ENCODE measurements at regions not wholly inside any gene's neighbourhood (a gene's known extent, or its start where the extent isn't known, plus 50 kb on each side); places are given as distances from the start of the nearest gene placed in this dataset.

GRCh38 chr1:59085101-59085500 is 211.8 kb upstream of the FGGY start:
- Histone ChIP-seq H3K36me3 (ENCODE audit: control insufficient read depth in 1 of 2, insufficient read depth in 2 of 2, low read length in 2 of 2) (no peaks in the 10 kb centered on the region), H3K27ac (ENCODE audit: low read length) (no peak overlapping the region), H3K27me3 (ENCODE audit: low read depth, low read length) (no peaks in the 10 kb centered on the region), H3K4me1 (ENCODE audit: control insufficient read depth in 1 of 2, insufficient read depth in 2 of 2, low read length in 2 of 2) (no peaks in the 10 kb centered on the region), H3K4me3 (ENCODE audit: low read depth in 1 of 2, low read length in 2 of 2) (no peak overlapping the region), H3K9me3 (ENCODE audit: control insufficient read depth in 1 of 2, low read length in 2 of 2) (peaks cover 4 to 5% of the 10 kb centered on the region in 2 donors)

GRCh38 chr1:59089036-59089798 is 207.7 kb upstream of the FGGY start:
- Histone ChIP-seq H3K9me3 (ENCODE audit: control insufficient read depth in 1 of 2, low read length in 2 of 2) (peaks cover 4 to 5% of the 10 kb centered on the region in 2 donors), H3K4me1 (ENCODE audit: control insufficient read depth in 1 of 2, insufficient read depth in 2 of 2, low read length in 2 of 2) (no peaks in the 10 kb centered on the region), H3K36me3 (ENCODE audit: control insufficient read depth in 1 of 2, insufficient read depth in 2 of 2, low read length in 2 of 2) (no peaks in the 10 kb centered on the region), H3K4me3 (ENCODE audit: low read depth in 1 of 2, low read length in 2 of 2) (no peak overlapping the region), H3K27ac (ENCODE audit: low read length) (no peak overlapping the region), H3K27me3 (ENCODE audit: low read depth, low read length) (no peaks in the 10 kb centered on the region)

GRCh38 chr1:59089922-59090457 is 206.9 kb upstream of the FGGY start:
- Histone ChIP-seq H3K4me1 (ENCODE audit: control insufficient read depth in 1 of 2, insufficient read depth in 2 of 2, low read length in 2 of 2) (no peaks in the 10 kb centered on the region), H3K36me3 (ENCODE audit: control insufficient read depth in 1 of 2, insufficient read depth in 2 of 2, low read length in 2 of 2) (no peaks in the 10 kb centered on the region), H3K27me3 (ENCODE audit: low read depth, low read length) (no peaks in the 10 kb centered on the region), H3K27ac (ENCODE audit: low read length) (no peak overlapping the region), H3K9me3 (ENCODE audit: control insufficient read depth in 1 of 2, low read length in 2 of 2) (peaks cover 4 to 5% of the 10 kb centered on the region in 2 donors), H3K4me3 (ENCODE audit: low read depth in 1 of 2, low read length in 2 of 2) (no peak overlapping the region)

GRCh38 chr1:59092126-59092525 is 204.8 kb upstream of the FGGY start:
- Histone ChIP-seq H3K27ac (ENCODE audit: low read length) (no peak overlapping the region), H3K9me3 (ENCODE audit: control insufficient read depth in 1 of 2, low read length in 2 of 2) (peaks cover 4 to 5% of the 10 kb centered on the region in 2 donors), H3K27me3 (ENCODE audit: low read depth, low read length) (no peaks in the 10 kb centered on the region), H3K4me3 (ENCODE audit: low read depth in 1 of 2, low read length in 2 of 2) (no peak overlapping the region), H3K4me1 (ENCODE audit: control insufficient read depth in 1 of 2, insufficient read depth in 2 of 2, low read length in 2 of 2) (no peaks in the 10 kb centered on the region), H3K36me3 (ENCODE audit: control insufficient read depth in 1 of 2, insufficient read depth in 2 of 2, low read length in 2 of 2) (no peaks in the 10 kb centered on the region)

DNA sequence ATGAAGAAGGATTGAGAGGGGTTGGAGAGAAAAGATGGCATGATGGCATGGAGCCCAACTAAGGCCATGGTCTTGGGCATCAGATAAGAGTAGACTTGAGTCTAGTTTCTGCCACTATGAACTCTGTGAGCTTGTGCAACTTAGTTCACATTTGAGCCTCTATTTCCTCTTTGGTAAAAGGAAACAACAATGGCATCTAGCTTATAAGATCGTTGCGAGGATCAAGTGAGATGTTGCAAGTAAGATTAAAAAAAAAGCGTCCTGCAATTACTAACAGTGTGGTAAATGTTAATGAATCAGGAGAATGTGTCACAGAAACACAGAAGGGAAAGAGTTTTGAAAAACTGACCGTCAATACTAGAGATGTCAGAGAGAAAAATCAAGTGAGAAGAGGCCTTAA is 202.9 kb upstream of the FGGY start:
- no peak overlapping the region for H3K4me3 ChIP-seq (ENCODE audit: low read depth in 1 of 2, low read length in 2 of 2)
- peaks cover 0 to 5% of the 10 kb centered on the region in 2 donors for H3K9me3 ChIP-seq (ENCODE audit: control insufficient read depth in 1 of 2, low read length in 2 of 2)
- no peak overlapping the region for H3K27ac ChIP-seq (ENCODE audit: low read length)
- H3K27me3 ChIP-seq (ENCODE audit: low read depth, low read length) = no peaks in the 10 kb centered on the region
- no peaks in the 10 kb centered on the region for H3K36me3 ChIP-seq (ENCODE audit: control insufficient read depth in 1 of 2, insufficient read depth in 2 of 2, low read length in 2 of 2)
- no peaks in the 10 kb centered on the region for H3K4me1 ChIP-seq (ENCODE audit: control insufficient read depth in 1 of 2, insufficient read depth in 2 of 2, low read length in 2 of 2)

DNA sequence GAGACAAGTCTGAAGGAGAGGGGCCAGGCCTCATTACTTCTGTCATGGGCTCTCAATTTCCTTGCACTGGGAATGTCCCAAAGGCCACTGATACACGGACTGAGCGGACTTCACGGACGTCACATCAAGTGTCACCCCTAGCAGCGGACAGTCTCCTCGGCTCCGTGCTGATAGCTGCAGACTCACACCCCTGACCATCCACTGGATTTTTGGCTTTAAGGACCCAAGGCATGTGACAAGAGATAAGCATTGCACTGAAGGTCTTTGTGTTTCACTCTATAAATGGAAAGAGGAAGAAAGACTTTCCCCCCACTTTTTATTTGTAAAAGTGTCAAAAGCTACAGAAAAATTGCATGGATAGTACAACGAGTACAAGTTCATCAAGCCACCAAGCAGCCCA is 200.4 kb upstream of the FGGY start:
- Histone ChIP-seq H3K4me3 (ENCODE audit: low read depth in 1 of 2, low read length in 2 of 2) (no peak overlapping the region), H3K27me3 (ENCODE audit: low read depth, low read length) (no peaks in the 10 kb centered on the region), H3K36me3 (ENCODE audit: control insufficient read depth in 1 of 2, insufficient read depth in 2 of 2, low read length in 2 of 2) (no peaks in the 10 kb centered on the region), H3K9me3 (ENCODE audit: control insufficient read depth in 1 of 2, low read length in 2 of 2) (no peaks in the 10 kb centered on the region), H3K4me1 (ENCODE audit: control insufficient read depth in 1 of 2, insufficient read depth in 2 of 2, low read length in 2 of 2) (no peaks in the 10 kb centered on the region), H3K27ac (ENCODE audit: low read length) (no peak overlapping the region)

DNA sequence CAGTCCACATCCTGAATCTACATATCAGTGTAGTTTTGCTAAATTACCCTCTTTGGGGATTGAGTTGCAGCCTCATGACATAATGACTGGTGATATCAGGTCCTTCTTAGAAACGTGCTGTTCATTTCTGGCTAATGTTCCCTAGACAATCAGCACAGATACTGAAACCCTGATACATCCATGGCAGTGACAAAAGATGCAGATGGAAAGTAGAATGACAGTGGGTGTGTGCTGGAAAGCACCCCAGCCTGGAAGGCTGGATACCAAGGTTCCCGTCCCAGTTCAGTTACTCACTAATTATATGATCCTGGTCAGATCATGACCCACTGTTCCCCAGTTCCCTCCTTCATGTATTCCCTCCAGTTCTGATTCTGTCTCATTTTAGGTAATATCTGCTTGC is 198.2 kb upstream of the FGGY start:
- H3K27me3 ChIP-seq (ENCODE audit: low read depth, low read length) = no peaks in the 10 kb centered on the region
- no peak overlapping the region for H3K4me3 ChIP-seq (ENCODE audit: low read depth in 1 of 2, low read length in 2 of 2)
- no peak overlapping the region for H3K27ac ChIP-seq (ENCODE audit: low read length)
- H3K36me3 ChIP-seq (ENCODE audit: control insufficient read depth in 1 of 2, insufficient read depth in 2 of 2, low read length in 2 of 2) = no peaks in the 10 kb centered on the region
- no peaks in the 10 kb centered on the region for H3K9me3 ChIP-seq (ENCODE audit: control insufficient read depth in 1 of 2, low read length in 2 of 2)
- H3K4me1 ChIP-seq (ENCODE audit: control insufficient read depth in 1 of 2, insufficient read depth in 2 of 2, low read length in 2 of 2) = no peaks in the 10 kb centered on the region

DNA sequence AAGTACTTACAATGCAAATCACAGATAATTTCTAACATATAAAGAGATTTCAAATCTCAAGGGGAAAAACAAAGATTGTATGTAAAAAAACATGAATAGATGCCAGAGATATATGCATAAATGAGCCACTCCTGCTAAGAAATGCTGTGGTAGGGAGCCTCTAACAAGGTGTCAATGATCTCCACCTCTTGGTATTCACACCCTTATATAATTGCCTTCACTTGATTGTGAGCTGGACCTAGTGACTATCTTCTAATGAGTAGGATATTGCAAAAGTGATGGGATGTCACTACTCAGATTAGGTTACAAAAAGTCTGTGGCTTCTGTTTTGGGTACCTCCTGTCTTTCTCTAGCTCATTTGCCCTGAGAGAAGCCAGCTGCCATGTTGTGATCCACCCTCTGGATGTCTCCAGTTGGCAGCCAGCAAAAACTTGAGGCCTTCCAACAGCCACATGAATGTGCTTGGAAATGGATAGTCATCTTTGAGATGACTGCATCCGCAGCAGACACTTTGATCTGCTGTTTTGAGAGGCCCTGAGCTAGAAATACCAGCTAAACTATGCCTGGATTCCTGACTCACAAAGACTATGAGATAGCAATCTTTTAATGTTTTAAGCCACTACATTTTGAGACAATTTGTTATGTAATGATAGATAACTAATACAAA is 196.1 kb upstream of the FGGY start:
- H3K9me3 ChIP-seq (ENCODE audit: control insufficient read depth in 1 of 2, low read length in 2 of 2) = no peaks in the 10 kb centered on the region
- H3K4me3 ChIP-seq (ENCODE audit: low read depth in 1 of 2, low read length in 2 of 2) = no peak overlapping the region
- H3K27me3 ChIP-seq (ENCODE audit: low read depth, low read length) = no peaks in the 10 kb centered on the region
- no peak overlapping the region for H3K27ac ChIP-seq (ENCODE audit: low read length)
- H3K4me1 ChIP-seq (ENCODE audit: control insufficient read depth in 1 of 2, insufficient read depth in 2 of 2, low read length in 2 of 2) = no peaks in the 10 kb centered on the region
- no peaks in the 10 kb centered on the region for H3K36me3 ChIP-seq (ENCODE audit: control insufficient read depth in 1 of 2, insufficient read depth in 2 of 2, low read length in 2 of 2)

DNA sequence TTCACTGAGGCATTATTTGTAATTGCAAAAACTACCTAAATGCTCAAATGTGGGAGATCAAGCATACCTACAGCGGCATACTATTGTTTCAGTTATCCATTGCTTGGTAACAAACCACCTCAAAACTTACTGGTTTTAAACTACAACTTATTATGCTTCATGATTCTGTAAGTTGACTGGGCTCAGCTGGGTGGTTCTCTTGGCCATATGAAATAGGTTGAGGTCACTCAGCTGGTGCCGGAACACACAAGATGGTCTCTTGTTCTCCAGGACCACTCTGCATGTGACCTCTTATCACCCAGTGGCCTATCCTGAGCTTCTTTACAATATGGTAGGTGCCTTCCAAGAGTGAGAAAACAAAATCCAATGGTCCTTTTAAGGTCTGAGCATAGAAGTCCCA is 195.4 kb upstream of the FGGY start:
- H3K27ac ChIP-seq (ENCODE audit: low read length) = no peak overlapping the region
- no peaks in the 10 kb centered on the region for H3K4me1 ChIP-seq (ENCODE audit: control insufficient read depth in 1 of 2, insufficient read depth in 2 of 2, low read length in 2 of 2)
- H3K36me3 ChIP-seq (ENCODE audit: control insufficient read depth in 1 of 2, insufficient read depth in 2 of 2, low read length in 2 of 2) = no peaks in the 10 kb centered on the region
- no peaks in the 10 kb centered on the region for H3K27me3 ChIP-seq (ENCODE audit: low read depth, low read length)
- H3K4me3 ChIP-seq (ENCODE audit: low read depth in 1 of 2, low read length in 2 of 2) = no peak overlapping the region
- no peaks in the 10 kb centered on the region for H3K9me3 ChIP-seq (ENCODE audit: control insufficient read depth in 1 of 2, low read length in 2 of 2)

- no peaks in the 10 kb centered on the region for H3K27me3 ChIP-seq (ENCODE audit: low read depth, low read length)
- H3K27ac ChIP-seq (ENCODE audit: low read length) = no peak overlapping the region
- H3K4me1 ChIP-seq (ENCODE audit: control insufficient read depth in 1 of 2, insufficient read depth in 2 of 2, low read length in 2 of 2) = no peaks in the 10 kb centered on the region
- no peak overlapping the region for H3K4me3 ChIP-seq (ENCODE audit: low read depth in 1 of 2, low read length in 2 of 2)
- H3K36me3 ChIP-seq (ENCODE audit: control insufficient read depth in 1 of 2, insufficient read depth in 2 of 2, low read length in 2 of 2) = no peaks in the 10 kb centered on the region
- H3K9me3 ChIP-seq (ENCODE audit: control insufficient read depth in 1 of 2, low read length in 2 of 2) = no peaks in the 10 kb centered on the region
Observed at GRCh38 chr1:59103457-59103856, 193.4 kb upstream of the FGGY start.

DNA sequence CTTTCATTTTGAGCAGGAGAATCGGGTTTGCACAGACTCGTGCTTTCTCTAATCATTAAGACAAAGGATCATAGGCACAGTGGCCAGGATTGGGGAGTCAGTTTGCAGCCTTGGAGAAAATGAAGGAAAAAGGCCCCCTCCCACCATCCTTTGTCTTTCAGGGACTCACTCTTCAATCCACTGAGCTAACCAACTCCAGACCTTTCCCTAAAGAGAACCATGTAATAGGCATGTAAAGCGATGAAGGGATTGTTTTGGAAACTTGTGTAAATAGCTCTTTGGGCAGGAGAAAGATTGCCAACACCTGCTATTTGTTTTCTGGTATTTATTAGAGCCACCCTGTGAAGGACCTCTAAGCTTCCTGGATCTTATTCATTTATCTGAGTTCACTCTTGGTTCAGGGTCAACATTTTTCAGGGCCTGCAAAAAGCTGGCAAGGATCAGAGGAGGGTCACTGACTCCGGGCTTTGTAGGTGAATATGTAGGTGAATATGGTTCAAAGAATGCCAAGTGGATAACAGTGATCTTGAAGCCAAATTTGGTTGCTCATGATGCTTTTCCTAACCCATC is 192.6 kb upstream of the FGGY start:
- no peaks in the 10 kb centered on the region for H3K36me3 ChIP-seq (ENCODE audit: control insufficient read depth in 1 of 2, insufficient read depth in 2 of 2, low read length in 2 of 2)
- no peak overlapping the region for H3K4me3 ChIP-seq (ENCODE audit: low read depth in 1 of 2, low read length in 2 of 2)
- H3K4me1 ChIP-seq (ENCODE audit: control insufficient read depth in 1 of 2, insufficient read depth in 2 of 2, low read length in 2 of 2) = no peaks in the 10 kb centered on the region
- H3K9me3 ChIP-seq (ENCODE audit: control insufficient read depth in 1 of 2, low read length in 2 of 2) = no peaks in the 10 kb centered on the region
- no peak overlapping the region for H3K27ac ChIP-seq (ENCODE audit: low read length)
- no peaks in the 10 kb centered on the region for H3K27me3 ChIP-seq (ENCODE audit: low read depth, low read length)

Measured in muscle layer of duodenum (tissue), 2 donors.